Stimulated activated CD4-positive, alpha-beta T cell treated with anti-CD3 and anti-CD28 coated beads, Interleukin-12 subunit alpha, Interleukin-12 subunit beta, amount 100 ng/mL, for 24 hours (primary cell): ENCODE measurements at regions not wholly inside any gene's neighbourhood (a gene's known extent, or its start where the extent isn't known, plus 50 kb on each side); places are given as distances from the start of the nearest gene placed in this dataset.
A peak's percentile ranks its signal among the peaks of the same experiment; 100 is the strongest.
"Not testable (repeated sequence)": the region's sequence is repeated elsewhere in the genome, so short reads cannot be mapped to it uniquely, and the experiment has no call there.

ENCODE experiments used
- DNase-seq, 2 experiments: peaks; one replicate each; pipeline ENCODE4 v3.0.0-alpha.2; 2020; ENCODE audit warnings: low read depth in 2 of 2

DNA sequence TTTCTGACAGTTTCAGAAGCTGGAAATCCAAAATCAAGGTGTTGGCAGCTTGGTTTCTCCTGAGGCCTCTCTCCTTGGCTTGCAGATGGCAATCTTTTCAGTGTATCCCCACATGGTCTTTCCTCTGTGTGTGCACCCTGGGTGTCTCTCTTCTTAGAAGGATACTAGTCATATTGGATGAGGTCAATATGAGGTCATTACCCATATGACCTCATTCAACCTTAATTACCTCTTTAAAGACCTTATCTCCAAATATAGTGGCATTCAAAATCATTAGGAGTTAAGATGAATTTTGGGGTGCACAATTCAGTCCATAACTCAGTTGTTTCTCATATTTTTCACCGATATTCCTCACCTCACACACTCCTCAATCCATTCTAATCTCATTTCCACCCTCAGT, 92.4 kb upstream of the TGM3 start:
- no peak for DNase-seq

DNA sequence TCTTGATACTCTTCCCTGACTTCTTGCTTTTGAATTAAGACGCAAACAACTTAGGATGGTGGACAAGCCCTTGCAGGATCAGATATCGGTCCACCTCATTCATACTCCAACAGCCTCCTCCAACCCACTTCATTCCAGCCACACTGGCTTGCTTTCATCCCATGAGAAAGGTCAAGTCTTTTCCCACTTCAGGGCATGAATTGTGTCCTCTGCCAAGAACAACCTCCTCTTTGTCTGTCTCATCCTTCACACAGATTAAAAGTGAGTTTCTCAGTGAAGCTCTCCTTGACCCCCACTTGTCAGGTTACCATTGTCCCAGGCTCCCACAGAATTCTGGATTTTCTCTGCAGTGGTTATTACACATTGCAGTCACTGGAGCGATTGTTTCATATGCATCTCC, 91.8 kb upstream of the TGM3 start:
- no peak for DNase-seq

GRCh38 chr20:2206957-2207769, 88.6 kb upstream of the TGM3 start:
- peak; percentile 46 to 66 for DNase-seq

- no peak for DNase-seq
These were observed 88.1 kb upstream of the TGM3 start for GRCh38 chr20:2207770-2208097.

- no peak for DNase-seq
These were observed 86.9 kb upstream of the TGM3 start for GRCh38 chr20:2208897-2209296.

- no peak for DNase-seq
These were observed 84.9 kb upstream of the TGM3 start for GRCh38 chr20:2210646-2211552.

DNA sequence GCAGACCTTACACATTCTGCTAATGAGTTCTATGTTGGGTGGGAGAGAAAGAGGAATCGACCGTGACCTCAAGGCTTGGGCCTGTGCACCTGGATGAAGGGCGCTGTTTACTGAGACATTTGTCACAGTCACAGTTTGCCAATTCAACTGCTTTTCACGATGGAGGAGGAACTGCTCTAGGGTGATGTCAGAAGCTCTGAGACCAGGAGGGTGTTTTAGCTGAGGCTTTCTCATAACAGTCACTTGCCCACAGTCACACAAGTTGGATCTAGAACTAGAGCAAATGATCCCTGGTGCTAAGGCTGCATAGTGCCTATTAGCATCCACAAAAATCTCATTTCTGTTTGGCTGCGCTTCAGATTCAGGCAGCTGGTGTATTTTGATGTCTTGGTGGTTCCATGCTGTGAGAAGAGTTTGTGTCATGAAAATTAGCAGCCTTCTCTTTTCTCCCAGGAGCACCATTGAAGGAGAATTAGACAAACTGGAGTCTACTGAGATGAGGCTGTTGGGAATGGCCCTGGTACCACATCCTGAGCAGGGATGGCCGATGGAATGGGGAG, 83.3 kb upstream of the TGM3 start:
- DNase-seq = no peak

DNA sequence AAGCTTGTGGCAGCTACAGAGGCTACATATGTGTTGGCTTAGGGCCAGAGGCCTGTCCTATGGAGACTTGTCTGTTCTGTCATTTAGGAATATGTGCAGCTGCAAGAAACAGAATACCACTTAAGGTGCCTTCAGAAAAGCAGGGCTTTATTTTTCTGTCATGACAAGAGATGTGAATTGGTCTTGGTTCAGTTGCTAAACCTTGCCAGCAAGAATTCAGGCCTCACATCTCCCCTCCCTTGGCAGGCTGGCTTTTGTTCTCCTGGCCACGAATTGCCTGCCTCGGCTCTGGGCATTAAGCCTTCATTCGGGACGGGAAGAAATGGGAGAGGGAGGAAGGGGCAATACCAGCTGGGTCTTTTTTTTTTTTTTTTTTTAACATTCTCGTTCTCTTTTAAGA, 82.4 kb upstream of the TGM3 start:
- no peak for DNase-seq

DNA sequence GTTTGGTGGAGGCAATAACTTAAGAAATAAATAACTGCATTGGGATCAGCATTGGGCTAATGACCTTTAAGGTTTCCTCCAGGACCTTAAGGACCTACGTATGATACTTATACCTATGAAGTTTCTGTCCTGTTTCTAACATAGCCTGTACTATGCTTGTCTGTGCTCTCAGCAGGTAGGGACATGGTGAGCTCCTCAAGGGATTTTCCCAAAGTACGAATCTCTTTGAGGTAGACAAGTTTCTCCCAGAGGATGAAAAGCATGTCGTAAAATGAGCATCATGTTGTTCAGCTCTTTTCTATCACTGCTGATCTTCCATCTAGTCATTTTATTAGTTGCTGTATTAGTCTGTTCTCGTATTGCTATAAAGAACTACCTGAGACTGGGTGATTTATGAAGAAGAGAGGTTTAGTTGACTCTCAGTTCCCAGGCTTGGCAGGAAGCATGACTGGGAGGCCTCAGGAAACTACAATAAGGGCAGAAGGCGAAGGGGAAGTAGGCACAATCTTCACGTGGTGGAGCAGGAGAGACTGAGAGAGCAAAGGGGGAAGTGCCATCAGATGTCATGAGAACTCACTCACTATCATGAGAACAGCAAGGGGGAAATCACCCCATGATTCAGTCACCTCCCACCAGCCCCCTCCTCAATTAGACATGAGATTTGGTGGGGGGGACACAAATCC, 77.8 kb upstream of the TGM3 start:
- DNase-seq = peak in 1 of 2 experiments; percentile 10

DNA sequence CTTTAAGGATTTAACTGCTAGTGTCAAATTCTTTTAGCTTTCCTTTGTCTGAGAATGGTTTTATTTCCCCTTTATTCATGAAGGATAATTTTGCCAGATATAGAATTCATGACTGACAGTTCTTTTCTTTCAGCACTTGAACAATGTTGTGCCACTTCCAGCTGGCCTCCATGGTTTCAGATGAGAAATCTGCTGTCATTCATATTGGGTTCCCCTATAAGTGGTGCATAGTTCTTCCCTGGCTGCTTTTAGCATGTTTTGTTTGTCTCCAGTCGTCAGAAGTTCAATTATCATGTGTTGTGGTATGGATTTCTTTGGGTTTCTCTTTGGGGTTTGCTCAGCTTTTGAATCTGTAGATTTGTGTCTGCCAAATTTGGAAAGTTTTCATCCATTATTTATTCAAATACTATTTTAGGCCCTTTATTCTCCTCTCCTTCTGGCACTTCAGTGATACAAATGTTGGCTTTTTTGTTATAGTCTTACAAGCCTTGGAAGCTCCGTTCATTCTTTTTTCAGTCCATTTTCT, 76.3 kb upstream of the TGM3 start:
- DNase-seq = no peak

- DNase-seq = no peak
These were observed 75.5 kb upstream of the TGM3 start for GRCh38 chr20:2220298-2220697.

DNA sequence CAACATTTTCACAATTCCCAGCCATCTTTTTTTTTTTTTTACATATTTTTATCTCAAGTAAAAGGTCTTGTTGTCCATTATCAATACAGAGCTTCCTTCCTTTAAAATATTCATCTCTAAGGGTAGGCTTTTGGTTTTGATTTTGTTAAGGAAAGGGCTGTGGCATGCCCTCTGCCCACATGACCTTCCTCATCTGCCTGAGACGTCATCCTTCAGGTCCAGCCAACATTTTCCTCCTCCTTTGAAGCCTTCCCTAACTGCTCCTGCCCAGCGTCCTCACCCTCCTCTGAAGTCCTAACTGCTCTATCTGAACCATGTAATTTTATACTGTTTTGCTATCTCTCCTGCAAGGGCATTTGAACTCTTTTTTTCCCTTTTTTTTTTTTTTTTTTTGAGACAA, 73.9 kb upstream of the TGM3 start:
- DNase-seq = no peak

DNA sequence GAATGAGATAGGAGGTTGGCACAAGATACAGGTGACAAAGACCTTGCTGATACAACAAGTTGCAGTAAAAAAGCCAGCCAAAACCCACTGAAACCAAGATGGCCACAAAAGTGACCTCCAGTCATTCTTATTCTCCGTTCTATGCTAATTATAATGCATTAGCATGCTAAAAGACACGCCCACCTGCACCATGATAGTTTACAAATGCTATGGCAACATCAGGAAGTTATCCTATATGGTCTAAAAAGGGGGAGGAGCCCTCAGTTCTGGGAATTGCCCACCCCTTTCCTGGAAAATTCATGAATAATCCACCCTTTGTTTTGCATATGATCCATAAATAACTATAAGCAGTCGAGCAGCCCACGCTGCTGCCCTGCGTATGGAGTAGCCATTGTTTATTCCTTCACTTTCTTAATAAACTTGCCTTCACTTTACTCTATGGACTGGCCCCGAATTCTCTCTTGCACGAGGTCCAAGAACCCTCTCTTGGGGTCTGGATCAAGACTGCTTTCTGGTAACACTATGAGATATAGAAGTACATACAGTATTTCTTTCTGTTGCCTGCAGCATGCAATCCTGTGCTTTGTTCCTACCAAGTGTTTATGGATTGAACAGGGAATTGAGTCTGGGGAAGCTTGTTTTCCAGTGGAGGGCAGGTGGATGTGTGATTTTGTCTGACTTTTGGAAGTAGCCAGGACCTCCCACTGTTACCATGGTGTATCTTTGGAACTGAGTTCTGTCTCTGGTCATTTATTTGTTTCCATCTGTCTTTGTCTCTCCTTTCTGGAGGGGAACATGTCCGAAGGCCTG, 72.0 kb upstream of the TGM3 start:
- no peak for DNase-seq

- no peak for DNase-seq
These were observed 71.5 kb upstream of the TGM3 start for GRCh38 chr20:2224368-2224639.

GRCh38 chr20:2227285-2227684, 68.5 kb upstream of the TGM3 start:
- not testable (repeated sequence) for DNase-seq

- DNase-seq = no peak
These were observed 67.9 kb upstream of the TGM3 start for GRCh38 chr20:2227861-2228260.

DNA sequence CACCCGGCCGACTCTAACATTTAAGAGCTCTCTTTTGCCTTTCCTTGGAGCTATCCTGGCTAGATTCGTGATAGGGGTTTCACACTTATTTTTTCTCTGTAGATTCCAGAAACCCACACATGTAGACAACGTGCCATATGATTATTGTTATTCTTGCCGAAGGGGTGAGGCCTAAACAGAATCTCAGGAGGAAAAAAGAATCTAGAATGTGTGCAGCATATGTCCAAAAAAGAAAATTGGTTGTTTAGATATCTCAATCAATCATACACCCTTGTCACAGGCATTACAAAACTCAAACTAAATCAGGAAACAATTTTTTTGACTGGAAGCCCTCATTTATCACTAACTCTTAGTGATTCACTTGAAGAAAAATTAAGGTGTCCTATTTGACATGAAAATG, 66.9 kb upstream of the TGM3 start:
- no peak for DNase-seq

GRCh38 chr20:2230726-2231488, 64.9 kb upstream of the TGM3 start:
- no peak for DNase-seq

DNA sequence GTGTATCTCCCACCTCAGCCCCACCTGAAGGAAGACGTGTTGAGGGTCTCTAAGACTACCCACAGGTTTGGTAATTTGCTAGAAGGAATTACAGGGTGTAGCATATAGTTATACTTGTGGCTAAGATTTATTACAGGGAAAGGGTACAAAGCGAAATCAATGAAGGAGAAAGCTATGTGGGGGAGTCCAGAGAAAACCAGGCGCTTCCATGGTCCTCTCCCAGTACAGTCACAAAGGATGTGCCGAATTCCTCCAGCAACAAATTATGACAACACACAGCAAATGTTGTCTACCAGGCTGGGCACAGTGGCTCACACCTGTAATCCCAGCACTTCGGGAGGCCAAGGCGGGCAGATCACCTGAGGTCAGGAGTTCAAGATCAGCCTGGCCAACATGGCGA, 64.1 kb upstream of the TGM3 start:
- no peak for DNase-seq

GRCh38 chr20:2234598-2235191, 61.1 kb upstream of the TGM3 start:
- no peak for DNase-seq
